Peyer's patch (tissue), 4 donors: ENCODE measurements at regions not wholly inside any gene's neighbourhood (a gene's known extent, or its start where the extent isn't known, plus 50 kb on each side); places are given as distances from the start of the nearest gene placed in this dataset.

Experiments used
- DNase-seq, 3 donors: peaks; one replicate each; pipeline ENCODE4 v3.0.0-alpha.2; 2017 to 2019
- H3K27ac ChIP-seq, 4 donors: fragments of 200-600 bp; sonication (generic); one replicate each; pipeline ENCODE4 v1.5.1; 2016 to 2019
- H3K27me3 ChIP-seq, 2 donors: fragments of 200-600 bp; sonication (generic); one replicate each; pipeline ENCODE4 v1.5.1; 2019
- H3K36me3 ChIP-seq, 3 donors: fragments of 200-600 bp; sonication (generic); one replicate each; pipeline ENCODE4 v1.5.1; 2016 to 2019
- H3K4me1 ChIP-seq, 4 donors: fragments of 200-600 bp; sonication (generic); one replicate each; pipeline ENCODE4 v1.5.1; 2016 to 2019
- H3K4me3 ChIP-seq, 4 donors: fragments of 200-600 bp; sonication (generic); 1 replicate in 3 of 4; 2 replicates in 1 of 4; pipeline ENCODE4 v1.5.1; 2016 to 2019; ENCODE audit warnings: mild to moderate bottlenecking in 1 of 4
- H3K9me3 ChIP-seq, 4 donors: fragments of 200-600 bp; sonication (generic); one replicate each; pipeline ENCODE4 v1.5.1; 2016 to 2019; ENCODE audit warnings: mild to moderate bottlenecking in 1 of 4
- POLR2A ChIP-seq, 2 donors: fragments of 450-650 bp; IDR thresholded peaks; one replicate each; pipeline ENCODE4 v1.5.1; 2017; ENCODE audit warnings: antibody characterized with exemption in 2 of 2, mild to moderate bottlenecking in 2 of 2, moderate library complexity in 2 of 2
- TF ChIP-seq, protein P1 (sequence below), 6 experiments: fragments of 450-650 bp in 4 of 6; fragments of 200-600 bp in 2 of 6; sonication (generic) in 1 of 6; IDR thresholded peaks; one replicate each; pipeline ENCODE4 v1.5.1; 2017 to 2019; ENCODE audit warnings: antibody characterized with exemption in 6 of 6, mild to moderate bottlenecking in 3 of 6, moderate library complexity in 1 of 6

DNA sequence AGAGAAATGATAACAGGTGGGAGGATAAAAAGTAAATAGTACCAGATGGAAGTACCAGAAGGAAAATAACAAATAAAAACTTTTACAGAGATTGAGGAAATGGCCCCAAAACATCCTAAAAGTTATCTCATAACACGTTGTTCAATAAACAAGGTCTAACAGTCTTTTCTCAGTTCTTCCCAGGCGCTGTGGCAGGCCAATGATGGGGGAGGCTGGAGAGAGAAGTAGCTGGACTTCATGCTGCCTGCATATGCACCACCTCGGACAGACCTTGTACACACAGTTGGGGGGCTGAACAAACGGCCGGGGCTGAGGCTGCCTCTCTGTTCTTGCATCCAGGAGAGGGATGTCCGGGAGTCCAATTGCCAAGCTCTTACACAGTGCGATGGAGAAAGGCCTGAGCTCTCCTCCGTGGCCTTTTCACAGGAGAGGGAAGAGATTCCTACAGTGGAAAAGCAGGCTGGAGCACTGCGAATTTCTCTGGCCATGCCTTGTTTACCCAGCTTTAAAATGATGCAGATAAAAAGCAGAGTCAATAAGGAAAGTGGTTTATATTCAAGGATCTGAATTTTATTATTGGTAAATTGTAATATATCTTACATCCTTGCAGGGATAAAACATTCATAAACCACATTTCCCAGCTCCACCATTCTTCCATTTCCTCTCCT is 109.8 kb downstream of the PHLDA1 start:
- Histone ChIP-seq H3K4me1 (no peaks in the 10 kb centered on the region), H3K27me3 (no peaks in the 10 kb centered on the region), H3K9me3 (peaks cover 0 to 12% (median 2%) of the 10 kb centered on the region in 4 donors), H3K27ac (no peak overlapping the region), H3K4me3 (no peak overlapping the region), H3K36me3 (no peaks in the 10 kb centered on the region)
- TF ChIP-seq, protein P1, sequence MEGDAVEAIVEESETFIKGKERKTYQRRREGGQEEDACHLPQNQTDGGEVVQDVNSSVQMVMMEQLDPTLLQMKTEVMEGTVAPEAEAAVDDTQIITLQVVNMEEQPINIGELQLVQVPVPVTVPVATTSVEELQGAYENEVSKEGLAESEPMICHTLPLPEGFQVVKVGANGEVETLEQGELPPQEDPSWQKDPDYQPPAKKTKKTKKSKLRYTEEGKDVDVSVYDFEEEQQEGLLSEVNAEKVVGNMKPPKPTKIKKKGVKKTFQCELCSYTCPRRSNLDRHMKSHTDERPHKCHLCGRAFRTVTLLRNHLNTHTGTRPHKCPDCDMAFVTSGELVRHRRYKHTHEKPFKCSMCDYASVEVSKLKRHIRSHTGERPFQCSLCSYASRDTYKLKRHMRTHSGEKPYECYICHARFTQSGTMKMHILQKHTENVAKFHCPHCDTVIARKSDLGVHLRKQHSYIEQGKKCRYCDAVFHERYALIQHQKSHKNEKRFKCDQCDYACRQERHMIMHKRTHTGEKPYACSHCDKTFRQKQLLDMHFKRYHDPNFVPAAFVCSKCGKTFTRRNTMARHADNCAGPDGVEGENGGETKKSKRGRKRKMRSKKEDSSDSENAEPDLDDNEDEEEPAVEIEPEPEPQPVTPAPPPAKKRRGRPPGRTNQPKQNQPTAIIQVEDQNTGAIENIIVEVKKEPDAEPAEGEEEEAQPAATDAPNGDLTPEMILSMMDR (IDR thresholded peaks at IDR 0.05) = no peak
- no peak for TF ChIP-seq POLR2A (IDR thresholded peaks at IDR 0.05)
- no peak for DNase-seq

DNA sequence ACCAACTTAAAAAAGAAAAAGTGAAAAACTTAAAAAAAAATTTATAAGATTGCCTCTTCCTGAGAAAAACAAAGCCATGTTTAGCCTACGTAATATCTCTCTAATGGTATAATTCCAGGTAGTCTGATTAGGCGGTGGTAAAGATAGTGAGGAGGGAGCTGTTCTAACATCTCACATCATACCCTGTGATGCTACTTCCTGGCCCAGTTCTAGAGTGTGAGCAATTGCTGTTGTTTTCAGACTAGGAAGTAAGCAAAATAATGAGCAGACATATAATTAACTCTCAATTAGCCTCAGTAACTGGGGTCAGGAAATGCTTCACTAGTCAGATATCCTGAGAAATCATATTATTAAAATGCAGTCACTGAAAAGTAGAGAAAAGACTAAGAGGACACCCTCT is 113.9 kb downstream of the PHLDA1 start:
- no peak for TF ChIP-seq POLR2A (IDR thresholded peaks at IDR 0.05)
- TF ChIP-seq, protein P1 (IDR thresholded peaks at IDR 0.05) = no peak
- no peak overlapping the region for H3K4me3 ChIP-seq
- no peaks in the 10 kb centered on the region for H3K36me3 ChIP-seq
- H3K27ac ChIP-seq = no peak overlapping the region
- H3K9me3 ChIP-seq = no peaks in the 10 kb centered on the region
- no peaks in the 10 kb centered on the region for H3K4me1 ChIP-seq
- no peaks in the 10 kb centered on the region for H3K27me3 ChIP-seq
- no peak for DNase-seq

DNA sequence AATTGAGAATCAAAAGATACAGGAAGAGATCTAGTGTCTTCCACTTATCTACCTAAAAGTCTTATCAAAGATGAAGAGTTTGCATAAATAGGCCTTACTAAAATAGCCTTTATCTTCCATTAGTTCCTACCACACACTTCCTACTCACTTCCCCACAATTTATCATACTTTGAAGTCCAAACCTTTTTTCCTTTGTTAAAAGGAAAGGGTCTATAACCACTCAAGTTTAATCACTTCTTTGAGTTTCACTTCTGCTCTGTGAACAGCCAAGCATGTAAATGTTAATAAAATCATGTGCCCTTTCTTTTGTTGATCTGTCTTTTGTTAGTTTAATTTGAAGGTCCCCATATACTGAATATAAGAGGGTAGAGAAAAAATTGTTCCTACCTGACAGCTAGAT is 114.5 kb downstream of the PHLDA1 start:
- no peak for TF ChIP-seq POLR2A (IDR thresholded peaks at IDR 0.05)
- TF ChIP-seq, protein P1 (IDR thresholded peaks at IDR 0.05) = no peak
- H3K27ac ChIP-seq = no peak overlapping the region
- H3K36me3 ChIP-seq = no peaks in the 10 kb centered on the region
- H3K4me3 ChIP-seq = no peak overlapping the region
- H3K4me1 ChIP-seq = no peaks in the 10 kb centered on the region
- H3K9me3 ChIP-seq = no peaks in the 10 kb centered on the region
- DNase-seq = no peak
- H3K27me3 ChIP-seq = no peaks in the 10 kb centered on the region

DNA sequence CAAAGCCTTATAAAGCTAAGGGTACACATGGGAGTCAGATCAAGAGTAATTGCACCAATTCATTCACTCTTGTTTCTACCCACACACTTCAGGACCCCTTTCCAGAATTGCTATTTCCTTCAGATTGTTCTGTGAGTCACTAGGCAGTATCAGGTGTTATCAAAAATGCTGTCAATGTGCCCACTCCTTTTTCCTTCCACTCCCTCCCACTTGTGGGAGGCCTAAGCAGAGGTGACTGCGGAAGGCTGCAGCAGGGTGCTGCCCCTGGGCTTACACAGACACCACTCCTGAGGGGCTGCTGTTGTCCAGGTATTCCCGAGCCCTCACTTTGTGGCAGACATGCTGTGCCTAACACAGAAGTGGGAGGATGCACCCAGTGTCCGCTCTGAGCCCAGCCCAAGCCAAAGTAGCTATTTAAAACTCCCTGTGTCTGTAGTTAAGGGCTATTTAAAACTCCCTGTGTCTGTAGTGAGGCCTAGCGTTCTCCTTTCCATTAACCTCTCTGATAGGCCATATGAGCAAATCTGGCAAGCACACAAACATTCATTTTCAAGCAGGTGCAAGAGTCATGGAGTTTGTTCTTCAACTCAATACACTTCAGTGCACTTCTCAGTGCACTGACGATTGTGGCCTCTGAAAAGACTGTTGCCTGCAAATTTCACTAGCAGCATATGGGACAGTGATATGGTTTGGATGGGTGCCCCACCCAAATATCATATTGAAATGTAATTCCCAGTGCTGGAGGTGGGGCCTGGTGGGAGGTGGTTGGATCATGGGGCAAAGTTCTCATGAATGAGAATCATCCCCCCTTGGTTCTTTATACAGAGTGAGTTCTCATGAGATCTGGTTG is 117.8 kb downstream of the PHLDA1 start:
- Histone ChIP-seq H3K27ac (no peak overlapping the region), H3K27me3 (no peaks in the 10 kb centered on the region), H3K4me3 (no peak overlapping the region), H3K36me3 (no peaks in the 10 kb centered on the region), H3K4me1 (no peaks in the 10 kb centered on the region), H3K9me3 (no peaks in the 10 kb centered on the region)
- DNase-seq = no peak
- no peak for TF ChIP-seq POLR2A (IDR thresholded peaks at IDR 0.05)
- TF ChIP-seq, protein P1 (IDR thresholded peaks at IDR 0.05) = no peak

- H3K4me1 ChIP-seq = no peaks in the 10 kb centered on the region
- no peak for TF ChIP-seq POLR2A (IDR thresholded peaks at IDR 0.05)
- TF ChIP-seq, protein P1 (IDR thresholded peaks at IDR 0.05) = no peak
- H3K9me3 ChIP-seq = no peaks in the 10 kb centered on the region
- H3K36me3 ChIP-seq = no peaks in the 10 kb centered on the region
- no peak overlapping the region for H3K27ac ChIP-seq
- no peaks in the 10 kb centered on the region for H3K27me3 ChIP-seq
- H3K4me3 ChIP-seq = no peak overlapping the region
- DNase-seq = no peak
These were observed 121.6 kb downstream of the PHLDA1 start for GRCh38 chr12:75909714-75910656.
